CD8-positive, alpha-beta memory T cell (primary cell): ENCODE measurements at regions not wholly inside any gene's neighbourhood (a gene's known extent, or its start where the extent isn't known, plus 50 kb on each side); places are given as distances from the start of the nearest gene placed in this dataset.
"Not testable (repeated sequence)": the region's sequence is repeated elsewhere in the genome, so short reads cannot be mapped to it uniquely, and the experiment has no call there.

Experiments used
- CTCF ChIA-PET: fragments of 350-600 bp; sonication (Branson Sonifier 250); formaldehyde crosslinking; loops from one replicate; lab custom pipeline; 2021; ENCODE audit warnings: antibody characterized with exemption; lab: Charles Lee
- POLR2A ChIA-PET: fragments of 350-600 bp; sonication (Branson Sonifier 250); formaldehyde crosslinking; loops from one replicate; lab custom pipeline; 2021; ENCODE audit warnings: antibody characterized with exemption; lab: Charles Lee
- DNase-seq, 5 donors: peaks; one replicate each; pipeline versions ENCODE4 v3.0.0 to v3.0.0-alpha.2; 2020 to 2022; ENCODE audit warnings: mixed read lengths in 1 of 5
- H3K27ac ChIP-seq: one replicate; pipeline ENCODE4 v1.7.0; 2013; ENCODE audit warnings: low read depth, mild to moderate bottlenecking, low read length, moderate library complexity
- H3K27me3 ChIP-seq: 2 replicates; pipeline ENCODE4 v1.7.0; 2013; ENCODE audit warnings: low read length, mild to moderate bottlenecking; ENCODE audit not compliant: insufficient read depth, poor library complexity, severe bottlenecking
- H3K36me3 ChIP-seq: 2 replicates; pipeline ENCODE4 v1.7.0; 2013; ENCODE audit warnings: mild to moderate bottlenecking, low read length, moderate library complexity; ENCODE audit not compliant: insufficient read depth
- H3K4me1 ChIP-seq: 2 replicates; pipeline ENCODE4 v1.7.0; 2013; ENCODE audit warnings: mild to moderate bottlenecking, low read length, moderate library complexity; ENCODE audit not compliant: insufficient read depth
- H3K4me3 ChIP-seq: 2 replicates; pipeline ENCODE4 v1.7.0; 2013; ENCODE audit warnings: mild to moderate bottlenecking, low read length
- H3K9me3 ChIP-seq: 2 replicates; pipeline ENCODE4 v1.7.0; 2013; ENCODE audit warnings: mild to moderate bottlenecking, low read length
- H3K27ac Mint-ChIP-seq, 8 donors: one replicate each; pipeline ENCODE4 v1.8.0; 2020 to 2021; ENCODE audit warnings: mixed read lengths in 8 of 8, mild to moderate bottlenecking in 6 of 8, inconsistent platforms in 3 of 8, moderate library complexity in 3 of 8
- H3K27me3 Mint-ChIP-seq, 2 donors: one replicate each; pipeline ENCODE4 v1.8.0; 2020 to 2021; ENCODE audit warnings: mixed read lengths in 2 of 2, mild to moderate bottlenecking in 1 of 2, moderate library complexity in 1 of 2
- H3K36me3 Mint-ChIP-seq, 3 donors: one replicate each; pipeline ENCODE4 v1.8.0; 2020 to 2021; ENCODE audit warnings: mixed read lengths in 3 of 3, inconsistent platforms in 1 of 3, mild to moderate bottlenecking in 1 of 3
- H3K4me1 Mint-ChIP-seq, 3 donors: one replicate each; pipeline ENCODE4 v1.8.0; 2020 to 2021; ENCODE audit warnings: mixed read lengths in 3 of 3, inconsistent platforms in 1 of 3, mild to moderate bottlenecking in 1 of 3
- H3K4me3 Mint-ChIP-seq, 7 donors: one replicate each; pipeline ENCODE4 v1.8.0; 2020 to 2021; ENCODE audit warnings: mixed read lengths in 7 of 7, mild to moderate bottlenecking in 6 of 7, moderate library complexity in 4 of 7, inconsistent platforms in 2 of 7
- H3K9me3 Mint-ChIP-seq, 5 donors: one replicate each; pipeline ENCODE4 v1.8.0; 2020 to 2022; ENCODE audit warnings: mixed read lengths in 5 of 5, mild to moderate bottlenecking in 3 of 5, moderate library complexity in 2 of 5, inconsistent platforms in 1 of 5

DNA sequence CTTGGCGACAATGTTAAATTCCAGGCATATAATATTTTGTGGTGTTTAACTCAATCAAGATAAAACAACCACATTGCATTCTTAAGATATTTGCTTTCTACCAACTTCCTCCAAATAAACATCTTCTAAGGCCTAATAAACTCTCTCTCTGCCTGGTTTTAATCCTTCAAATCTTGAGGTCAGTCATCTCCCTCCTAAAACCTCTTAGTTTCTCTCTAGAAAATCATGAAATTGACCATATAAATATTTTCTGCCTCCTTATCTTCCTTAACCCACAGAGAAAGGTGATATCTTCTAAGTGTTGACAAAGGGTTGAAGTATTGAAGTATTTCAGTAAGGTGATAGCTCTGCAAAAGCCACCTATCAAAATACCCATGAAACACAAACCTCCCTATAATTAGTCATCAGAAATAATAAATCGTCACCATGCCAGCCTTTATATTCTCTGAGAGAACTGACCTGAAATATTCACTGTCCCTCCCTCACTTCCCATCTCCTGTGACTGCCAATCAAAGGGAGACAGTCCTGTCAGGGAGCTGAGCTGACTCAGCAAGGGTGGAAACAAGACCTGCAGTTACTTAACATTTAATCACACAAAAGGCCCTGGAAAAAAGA, 1261.1 kb downstream of the ROBO1 start:
- peaks cover 14 to 33% (median 22%) of the 10 kb centered on the region in 5 donors for H3K9me3 Mint-ChIP-seq
- Histone ChIP-seq H3K36me3 (no peaks in the 10 kb centered on the region), H3K27ac (no peak overlapping the region), H3K4me3 (no peak overlapping the region), H3K4me1 (no peaks in the 10 kb centered on the region), H3K27me3 (no peaks in the 10 kb centered on the region), H3K9me3 (no peaks in the 10 kb centered on the region)
- CTCF ChIA-PET, result no interaction called here
- peaks cover 0 to 2% (median 0%) of the 10 kb centered on the region in 3 donors for H3K36me3 Mint-ChIP-seq
- no peak for DNase-seq
- H3K4me3 Mint-ChIP-seq, result no peak overlapping the region
- POLR2A ChIA-PET, result no interaction called here
- no peaks in the 10 kb centered on the region for H3K4me1 Mint-ChIP-seq
- H3K27ac Mint-ChIP-seq, result no peak overlapping the region
- no peaks in the 10 kb centered on the region for H3K27me3 Mint-ChIP-seq

DNA sequence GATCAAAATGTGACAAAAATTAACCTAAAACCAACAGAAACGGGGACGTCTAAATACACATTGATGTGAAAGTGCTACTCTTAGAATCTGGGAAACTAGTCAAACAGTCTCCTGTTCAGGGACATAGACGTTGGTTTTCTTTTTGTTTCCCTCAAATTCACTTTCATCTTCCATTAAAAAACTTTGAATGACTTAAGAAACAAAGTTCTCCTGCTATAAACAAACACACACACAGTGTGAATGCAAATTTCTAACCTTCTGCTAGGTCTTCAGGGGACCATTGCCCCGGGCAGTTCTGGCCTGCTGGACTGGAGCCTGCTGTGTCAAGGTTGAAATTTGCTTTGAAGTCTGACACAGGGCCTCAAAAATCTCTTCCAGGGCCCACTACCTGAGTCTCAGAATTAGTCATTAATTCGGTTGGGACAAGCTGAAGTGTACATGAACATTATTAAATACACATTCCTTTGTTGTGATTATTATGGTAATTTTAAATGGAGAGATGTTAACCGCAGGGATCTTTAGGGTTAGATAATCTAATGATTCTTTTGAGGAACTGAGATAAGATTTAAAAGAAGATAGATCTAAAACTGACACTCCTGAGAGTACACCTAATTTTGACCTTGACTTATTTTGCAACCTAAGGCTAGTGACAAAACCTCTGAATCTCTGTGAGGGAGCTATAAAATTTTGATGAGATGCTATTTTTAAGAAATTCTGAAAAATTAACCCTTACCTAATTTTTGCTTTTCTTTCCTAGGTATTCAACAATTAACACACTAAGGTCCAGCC, 1260.4 kb downstream of the ROBO1 start:
- Mint-ChIP-seq H3K4me1 (no peaks in the 10 kb centered on the region), H3K27me3 (no peaks in the 10 kb centered on the region), H3K9me3 (peaks cover 14 to 38% (median 22%) of the 10 kb centered on the region in 5 donors), H3K27ac (no peak overlapping the region), H3K36me3 (peaks cover 0 to 2% (median 0%) of the 10 kb centered on the region in 3 donors), H3K4me3 (no peak overlapping the region)
- Histone ChIP-seq H3K36me3 (no peaks in the 10 kb centered on the region), H3K9me3 (no peaks in the 10 kb centered on the region), H3K27ac (no peak overlapping the region), H3K4me3 (no peak overlapping the region), H3K27me3 (no peaks in the 10 kb centered on the region), H3K4me1 (no peaks in the 10 kb centered on the region)
- POLR2A ChIA-PET, result no interaction called here
- DNase-seq, result no peak
- CTCF ChIA-PET, result interaction anchor here (1.0 kb wide), 1 partner anchor 10 kb away, joined by 3 read pairs; no protein-coding TSS in a partner anchor

DNA sequence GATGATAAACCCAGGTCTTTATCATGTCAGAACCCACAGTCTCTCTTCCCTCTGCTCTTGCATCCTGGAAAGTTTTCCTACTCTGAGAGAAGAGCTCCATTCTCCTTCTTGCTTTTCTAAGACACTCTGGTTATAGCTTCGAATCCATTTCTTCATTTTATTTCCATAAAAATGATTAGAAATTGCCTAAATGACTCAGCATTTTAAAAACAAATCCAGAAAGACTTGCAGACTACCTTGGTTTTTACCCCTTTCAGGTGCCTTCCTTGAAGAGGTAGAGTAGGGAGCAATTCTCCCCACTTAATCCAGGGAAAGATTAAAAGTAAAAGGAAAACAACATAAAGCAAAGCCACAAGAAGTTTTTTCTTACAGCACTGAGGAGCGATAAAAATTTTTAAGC, 1256.0 kb downstream of the ROBO1 start:
- H3K27ac ChIP-seq, result no peak overlapping the region
- no peaks in the 10 kb centered on the region for H3K36me3 ChIP-seq
- Mint-ChIP-seq H3K27ac (no peak overlapping the region), H3K4me3 (no peak overlapping the region), H3K9me3 (peaks cover 11 to 54% (median 21%) of the 10 kb centered on the region in 5 donors), H3K4me1 (no peaks in the 10 kb centered on the region), H3K27me3 (no peaks in the 10 kb centered on the region), H3K36me3 (peaks cover 0 to 2% (median 0%) of the 10 kb centered on the region in 3 donors)
- no peaks in the 10 kb centered on the region for H3K27me3 ChIP-seq
- no peaks in the 10 kb centered on the region for H3K9me3 ChIP-seq
- no peaks in the 10 kb centered on the region for H3K4me1 ChIP-seq
- ChIA-PET POLR2A (no interaction called here), CTCF (no interaction called here)
- DNase-seq, result no peak
- no peak overlapping the region for H3K4me3 ChIP-seq

DNA sequence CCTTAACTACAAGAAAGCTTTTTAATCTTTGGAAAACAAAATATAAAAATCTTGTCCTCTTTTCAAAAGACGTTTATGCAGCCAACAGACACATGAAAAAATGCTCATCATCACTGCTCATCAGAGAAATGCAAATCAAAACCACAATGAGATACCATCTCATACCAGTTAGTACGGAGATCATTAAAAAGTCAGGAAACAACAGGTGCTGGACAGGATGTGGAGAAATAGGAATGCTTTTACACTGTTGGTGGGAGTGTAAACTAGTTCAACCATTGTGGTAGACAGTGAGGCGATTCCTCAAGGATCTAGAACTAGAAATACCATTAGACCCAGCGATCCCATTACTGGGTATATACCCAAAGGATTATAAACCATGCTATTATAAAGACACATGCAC, 1255.0 kb downstream of the ROBO1 start:
- H3K27ac ChIP-seq, POLR2A ChIA-PET, H3K36me3 ChIP-seq, H3K4me3 Mint-ChIP-seq, H3K4me3 ChIP-seq, DNase-seq, CTCF ChIA-PET, H3K9me3 ChIP-seq, H3K4me1 Mint-ChIP-seq, H3K27me3 Mint-ChIP-seq, H3K4me1 ChIP-seq, H3K27me3 ChIP-seq, H3K36me3 Mint-ChIP-seq, H3K27ac Mint-ChIP-seq: not testable (repeated sequence)
- peaks cover 6 to 60% (median 13%) of the 10 kb centered on the region in 5 donors for H3K9me3 Mint-ChIP-seq

GRCh38 chr3:78516437-78516836, 1251.4 kb downstream of the ROBO1 start:
- no peak for DNase-seq
- Mint-ChIP-seq H3K27me3 (no peaks in the 10 kb centered on the region), H3K4me3 (no peak overlapping the region), H3K4me1 (no peaks in the 10 kb centered on the region), H3K9me3 (peaks cover 7 to 46% (median 8%) of the 10 kb centered on the region in 5 donors), H3K36me3 (no peaks in the 10 kb centered on the region), H3K27ac (no peak overlapping the region)
- POLR2A ChIA-PET, result no interaction called here
- no peaks in the 10 kb centered on the region for H3K9me3 ChIP-seq
- H3K36me3 ChIP-seq, result no peaks in the 10 kb centered on the region
- H3K27ac ChIP-seq, result no peak overlapping the region
- H3K27me3 ChIP-seq, result no peaks in the 10 kb centered on the region
- CTCF ChIA-PET, result no interaction called here
- H3K4me1 ChIP-seq, result no peaks in the 10 kb centered on the region
- H3K4me3 ChIP-seq, result no peak overlapping the region

DNA sequence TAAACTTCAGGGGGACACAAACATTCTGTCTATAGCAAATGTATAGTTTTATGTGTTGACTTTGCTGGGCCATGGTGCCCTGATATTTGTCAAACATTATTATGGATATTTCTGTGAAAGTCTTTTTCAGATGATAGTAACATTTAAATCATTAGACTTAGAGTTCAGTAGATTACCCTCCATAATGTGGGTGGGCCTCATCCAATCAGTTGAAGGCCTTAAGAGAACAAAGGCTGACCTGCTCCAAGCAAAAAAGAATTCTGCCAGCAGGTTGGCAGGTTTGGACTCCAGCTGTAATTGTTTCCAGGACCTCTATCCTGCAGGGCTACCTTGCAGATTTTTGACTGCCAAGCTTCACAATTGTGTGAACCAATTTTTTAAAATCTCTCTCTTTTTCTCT, 1250.9 kb downstream of the ROBO1 start:
- H3K4me1 Mint-ChIP-seq, result no peaks in the 10 kb centered on the region
- no peaks in the 10 kb centered on the region for H3K9me3 ChIP-seq
- CTCF ChIA-PET, result no interaction called here
- no peaks in the 10 kb centered on the region for H3K4me1 ChIP-seq
- DNase-seq, result no peak
- H3K36me3 Mint-ChIP-seq, result no peaks in the 10 kb centered on the region
- no peak overlapping the region for H3K4me3 ChIP-seq
- no peak overlapping the region for H3K27ac Mint-ChIP-seq
- H3K27ac ChIP-seq, result no peak overlapping the region
- POLR2A ChIA-PET, result no interaction called here
- H3K27me3 Mint-ChIP-seq, result no peaks in the 10 kb centered on the region
- H3K9me3 Mint-ChIP-seq, result peaks cover 7 to 41% (median 8%) of the 10 kb centered on the region in 5 donors
- no peak overlapping the region for H3K4me3 Mint-ChIP-seq
- no peaks in the 10 kb centered on the region for H3K36me3 ChIP-seq
- no peaks in the 10 kb centered on the region for H3K27me3 ChIP-seq

GRCh38 chr3:78517965-78518364, 1249.8 kb downstream of the ROBO1 start:
- H3K36me3 Mint-ChIP-seq, result no peaks in the 10 kb centered on the region

GRCh38 chr3:78519281-78519680, 1248.5 kb downstream of the ROBO1 start:
- Mint-ChIP-seq H3K27me3 (no peaks in the 10 kb centered on the region), H3K4me1 (no peaks in the 10 kb centered on the region), H3K27ac (no peak overlapping the region), H3K9me3 (peaks cover 7 to 43% (median 9%) of the 10 kb centered on the region in 5 donors), H3K4me3 (no peak overlapping the region), H3K36me3 (no peaks in the 10 kb centered on the region)
- Histone ChIP-seq H3K4me3 (no peak overlapping the region), H3K36me3 (no peaks in the 10 kb centered on the region), H3K27me3 (no peaks in the 10 kb centered on the region), H3K9me3 (no peaks in the 10 kb centered on the region), H3K27ac (no peak overlapping the region), H3K4me1 (no peaks in the 10 kb centered on the region)
- POLR2A ChIA-PET, result no interaction called here
- CTCF ChIA-PET, result no interaction called here
- DNase-seq, result no peak

More at GRCh38 chr3:78517965-78518364, 1249.8 kb downstream of the ROBO1 start:
- Histone ChIP-seq H3K27me3 (no peaks in the 10 kb centered on the region), H3K9me3 (no peaks in the 10 kb centered on the region), H3K36me3 (no peaks in the 10 kb centered on the region), H3K27ac (no peak overlapping the region), H3K4me3 (no peak overlapping the region), H3K4me1 (no peaks in the 10 kb centered on the region)
- Mint-ChIP-seq H3K9me3 (peaks cover 5 to 38% (median 8%) of the 10 kb centered on the region in 5 donors), H3K4me1 (no peaks in the 10 kb centered on the region), H3K27me3 (no peaks in the 10 kb centered on the region), H3K27ac (no peak overlapping the region), H3K4me3 (no peak overlapping the region)
- ChIA-PET CTCF (interaction anchor here (0.9 kb wide), 1 partner anchor 10 kb away, joined by 3 read pairs; no protein-coding TSS in a partner anchor), POLR2A (no interaction called here)
- DNase-seq, result no peak
